HepG2 (cell line): ENCODE measurements at regions not wholly inside any gene's neighbourhood (a gene's known extent, or its start where the extent isn't known, plus 50 kb on each side); places are given as distances from the start of the nearest gene placed in this dataset.

Source experiments
- ATAC-seq: fragments of 200-7000 bp; cut with Tn5 transposase; 3 replicates; pipeline ENCODE4 v1.9.1; 2020; ENCODE audit warnings: mild to moderate bottlenecking, moderate library complexity
- BruUV-seq: library from RNA; stranded (reverse); fragments of 400-500 nt; replicated peaks from 2 replicates; lab custom pipeline; 2021; lab: Mats Ljungman, UMichigan
- CTCF ChIA-PET: fragments of 300-600 bp; formaldehyde crosslinking; extraction: SDS; loops from one replicate; lab custom pipeline; 2021; ENCODE audit warnings: low total read pairs, inconsistent platforms, low intra/inter-chr PET ratio; lab: Yijun Ruan, JAX
- POLR2A ChIA-PET: fragments of 350-600 bp; sonication (Branson Sonifier 250); formaldehyde crosslinking; loops from one replicate; lab custom pipeline; 2020; ENCODE audit warnings: antibody characterized with exemption, inconsistent platforms; lab: Yijun Ruan, JAX
- DNase-seq: peaks from one replicate; pipeline ENCODE4 v3.0.0-alpha.2; 2015; ENCODE audit warnings: low spot score
- FAIRE-seq: peaks from 3 replicates; lab custom pipeline; 2011; peaks lifted over from hg19 to GRCh38; lab: Jason Lieb, UNC
- H2AFZ ChIP-seq: one replicate; pipeline ENCODE4 v1.6.1; 2011; ENCODE audit warnings: low read length, inconsistent platforms
- H3K27ac ChIP-seq: fragments of 300-600 bp; 3 replicates; pipeline ENCODE4 v1.8.0; 2011; ENCODE audit warnings: mixed run types, mild to moderate bottlenecking, mixed read lengths, low read length, inconsistent platforms; ENCODE audit not compliant: insufficient read depth; ENCODE audit errors: extremely low read length
- H3K27me3 ChIP-seq, 2 experiments: fragments of 200-600 bp in 1 of 2; 2 replicates in 1 of 2; 3 replicates in 1 of 2; pipeline versions ENCODE4 v1.6.0 to v1.8.0; 2011; ENCODE audit warnings: low read length in 2 of 2, mild to moderate bottlenecking in 2 of 2, moderate library complexity in 2 of 2, inconsistent platforms in 1 of 2; ENCODE audit not compliant: insufficient read depth in 2 of 2, control insufficient read depth in 1 of 2
- H3K36me3 ChIP-seq, 2 experiments: fragments of 200-600 bp in 1 of 2; replicated peaks in 1 of 2; 2 replicates in 1 of 2; 3 replicates in 1 of 2; pipeline versions ENCODE4 v1.5.1 to v1.8.0; 2011; ENCODE audit warnings: low read length in 2 of 2, inconsistent platforms in 1 of 2; ENCODE audit not compliant: insufficient read depth in 2 of 2, control insufficient read depth in 1 of 2
- H3K4me1 ChIP-seq: 2 replicates; pipeline ENCODE4 v1.5.1; 2012; ENCODE audit warnings: low read length, inconsistent platforms; ENCODE audit not compliant: insufficient read depth
- H3K4me2 ChIP-seq: 2 replicates; pipeline ENCODE4 v1.6.0; 2011; ENCODE audit warnings: low read depth, low read length, inconsistent platforms
- H3K4me3 ChIP-seq, 3 experiments: fragments of 200-600 bp in 1 of 3; sonication (generic), shearing (Covaris generic) in 1 of 3; replicated peaks in 1 of 3; 2 replicates each; pipeline ENCODE4 v1.5.1; 2011 to 2016; ENCODE audit warnings: low read length in 3 of 3, inconsistent platforms in 2 of 3, low read depth in 2 of 3, mild to moderate bottlenecking in 2 of 3, control low read depth in 1 of 3, mixed read lengths in 1 of 3; ENCODE audit not compliant: insufficient read depth in 1 of 3
- H3K79me2 ChIP-seq: one replicate; pipeline ENCODE4 v1.6.1; 2011; ENCODE audit warnings: low read length, inconsistent platforms; ENCODE audit not compliant: insufficient read depth
- H3K9ac ChIP-seq: 2 replicates; pipeline ENCODE4 v1.6.0; 2011; ENCODE audit warnings: mild to moderate bottlenecking, low read depth, low read length, inconsistent platforms; ENCODE audit not compliant: insufficient read depth
- H3K9me3 ChIP-seq: 2 replicates; pipeline ENCODE4 v1.5.1; 2012; ENCODE audit warnings: mild to moderate bottlenecking, low read length
- H4K20me1 ChIP-seq: 2 replicates; pipeline ENCODE4 v1.6.0; 2011; ENCODE audit warnings: inconsistent platforms, mild to moderate bottlenecking, low read length, moderate library complexity; ENCODE audit not compliant: insufficient read depth
- ATRX ChIP-seq: sonication (generic); formaldehyde crosslinking; IDR thresholded peaks from 2 replicates; pipeline ENCODE4 v1.4.0; 2020; ENCODE audit warnings: missing genetic modification reagents, borderline replicate concordance
- SOX13 ChIP-seq, 3 experiments: fragments of 450-650 bp in 1 of 3; sonication (generic) in 1 of 3; formaldehyde crosslinking in 1 of 3; IDR thresholded peaks in 2 of 3; conservative IDR thresholded peaks in 1 of 3; 2 replicates each; pipeline versions ENCODE4 v1.5.0 to v1.6.1; 2016 to 2020; ENCODE audit warnings: antibody characterized with exemption in 1 of 3, mild to moderate bottlenecking in 1 of 3, missing compliant biosample characterization in 1 of 3, missing genetic modification reagents in 1 of 3, moderate library complexity in 1 of 3
- ZNF383 ChIP-seq: sonication (generic); formaldehyde crosslinking; IDR thresholded peaks from 2 replicates; pipeline ENCODE4 v1.4.0; 2020; ENCODE audit warnings: missing genetic modification reagents, mild to moderate bottlenecking, borderline replicate concordance
- ZNF670 ChIP-seq: sonication (generic); formaldehyde crosslinking; IDR thresholded peaks from 2 replicates; pipeline ENCODE4 v1.8.0; 2022; ENCODE audit warnings: mild to moderate bottlenecking, missing genetic modification reagents, borderline replicate concordance
- WGBS: methylation state at CpG from one replicate; pipeline ENCODE4 v1.1.6; 2017; ENCODE audit warnings: low lambda C conversion rate; 5-methylcytosine and 5-hydroxymethylcytosine counted together
- in situ Hi-C: cut with HindIII; loops from 2 replicates; pipeline ENCODE4 v1.10.0; 2017; ENCODE audit warnings: low pct_unique_long_range_greater_than_20kb; ENCODE audit not compliant: extremely low pct_ligation_motif_present
- intact Hi-C: fragments of 100-400 bp; cut with micrococcal nuclease; formaldehyde crosslinking; loops from one replicate; pipeline ENCODE4 v1.10.0; 2022; ENCODE audit not compliant: unreplicated experiment
- TF ChIP-seq, protein P1 (sequence below), 2 experiments: fragments of 450-650 bp in 1 of 2; sonication (generic) in 1 of 2; formaldehyde crosslinking; IDR thresholded peaks; 2 replicates each; pipeline versions ENCODE4 v1.5.0 to v1.8.0; 2020 to 2022; ENCODE audit warnings: mild to moderate bottlenecking in 1 of 2, missing genetic modification reagents in 1 of 2

- Histone ChIP-seq H3K79me2 (no peaks in the 10 kb centered on the region), H3K9ac (no peak overlapping the region), H3K4me2 (no peak overlapping the region), H3K36me3 (no peaks in the 10 kb centered on the region), H3K27ac (no peak overlapping the region), H3K4me1 (no peaks in the 10 kb centered on the region), H3K27me3 (peaks cover 0 to 9% of the 10 kb centered on the region in 2 experiments; a peak in 1 of 5 replicates), H3K4me3 (no peak overlapping the region), H3K9me3 (no peaks in the 10 kb centered on the region), H4K20me1 (no peaks in the 10 kb centered on the region), H2AFZ (no peak overlapping the region)
- no TSS peak for BruUV-seq
- no peak for ATAC-seq
- POLR2A ChIA-PET: no interaction called here
- WGBS: 54% methylated on average over 3 of the region's 5 CpGs
- in situ Hi-C loops: no loop called here
- intact Hi-C loops: no loop called here
- CTCF ChIA-PET: no interaction called here
- DNase-seq: no peak
- FAIRE-seq: no peak
- TF ChIP-seq, protein P1, sequence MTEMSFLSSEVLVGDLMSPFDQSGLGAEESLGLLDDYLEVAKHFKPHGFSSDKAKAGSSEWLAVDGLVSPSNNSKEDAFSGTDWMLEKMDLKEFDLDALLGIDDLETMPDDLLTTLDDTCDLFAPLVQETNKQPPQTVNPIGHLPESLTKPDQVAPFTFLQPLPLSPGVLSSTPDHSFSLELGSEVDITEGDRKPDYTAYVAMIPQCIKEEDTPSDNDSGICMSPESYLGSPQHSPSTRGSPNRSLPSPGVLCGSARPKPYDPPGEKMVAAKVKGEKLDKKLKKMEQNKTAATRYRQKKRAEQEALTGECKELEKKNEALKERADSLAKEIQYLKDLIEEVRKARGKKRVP (CRISPR knock-in tag; IDR thresholded peaks at IDR 0.05): no peak
- TF ChIP-seq ZNF670: no peak
- TF ChIP-seq SOX13 (IDR thresholded peaks at IDR 0.05): no peak
- TF ChIP-seq SOX13 (CRISPR knock-in tag; conservative IDR thresholded peaks at IDR 0.05 in 1 of 2, IDR thresholded peaks at IDR 0.05 in 1 of 2): no peak
- TF ChIP-seq ATRX (CRISPR knock-in tag): no peak
- no peak for TF ChIP-seq ZNF383 (CRISPR knock-in tag)
- TF ChIP-seq, all 625 proteins: peak for 0
These were observed 110.3 kb downstream of the SEC23IP start for GRCh38 chr10:120002785-120003184.
